ENCODE measurements at regions not wholly inside any gene's neighbourhood (a gene's known extent, or its start where the extent isn't known, plus 50 kb on each side); places are given as distances from the start of the nearest gene placed in this dataset.
A peak's percentile ranks its signal among the peaks of the same experiment; 100 is the strongest.

DNA sequence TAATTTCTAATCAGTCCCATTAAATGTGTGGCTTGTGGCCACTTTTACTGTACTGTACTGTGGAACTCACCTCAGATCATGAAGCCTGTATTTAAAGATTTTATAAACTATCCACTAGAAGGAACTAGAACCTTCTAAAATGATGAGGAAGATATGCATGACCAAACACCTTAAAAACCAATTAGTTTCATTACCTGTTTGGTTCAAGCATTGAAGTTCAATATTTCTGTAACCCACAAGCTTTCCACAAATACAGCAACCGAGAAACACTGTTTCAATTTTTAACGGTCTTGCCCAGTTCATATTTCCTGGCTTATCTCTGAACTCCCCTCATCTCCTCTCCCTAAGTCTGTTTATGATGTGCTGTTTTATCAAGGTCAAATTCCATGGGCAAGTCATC is 264.3 kb upstream of the PLD5 start:
- Histone ChIP-seq H3K36me3 (no peaks in the 10 kb centered on the region), H3K27me3 (no peaks in the 10 kb centered on the region), H3K9me3 (no peaks in the 10 kb centered on the region), H3K4me3 (no peak overlapping the region)
- no peak for DNase-seq

- no peak overlapping the region for H3K4me3 ChIP-seq
- DNase-seq, result no peak
Measured at GRCh38 chr1:242787968-242788367, 263.5 kb upstream of the PLD5 start.

DNA sequence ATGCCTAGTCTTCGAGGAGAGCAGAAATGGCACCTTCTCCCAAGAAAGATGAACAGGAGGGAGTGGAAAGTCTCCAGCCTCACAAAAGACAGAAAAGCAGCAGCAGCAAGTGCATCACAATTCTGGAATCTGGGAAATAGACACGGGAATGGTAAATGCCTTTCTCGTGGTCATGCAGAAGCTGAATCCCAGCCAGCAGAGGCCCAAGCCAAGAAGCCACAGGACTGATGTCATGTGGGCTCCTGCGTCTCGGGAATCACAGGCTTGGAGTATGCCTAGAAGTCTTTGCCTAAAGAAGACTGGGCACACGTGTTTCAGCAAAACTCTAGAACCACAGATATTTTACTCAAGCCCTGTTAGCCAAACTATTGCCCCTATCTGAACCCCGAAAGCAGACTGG is 260.3 kb upstream of the PLD5 start:
- H3K27me3 ChIP-seq, result no peaks in the 10 kb centered on the region
- no peak overlapping the region for H3K4me3 ChIP-seq
- H3K9me3 ChIP-seq, result no peaks in the 10 kb centered on the region
- DNase-seq, result peak; percentile 83
- H3K36me3 ChIP-seq, result no peaks in the 10 kb centered on the region

More at GRCh38 chr1:242787968-242788367, 263.5 kb upstream of the PLD5 start:
- Histone ChIP-seq H3K36me3 (no peaks in the 10 kb centered on the region), H3K27me3 (no peaks in the 10 kb centered on the region), H3K9me3 (no peaks in the 10 kb centered on the region)

DNA sequence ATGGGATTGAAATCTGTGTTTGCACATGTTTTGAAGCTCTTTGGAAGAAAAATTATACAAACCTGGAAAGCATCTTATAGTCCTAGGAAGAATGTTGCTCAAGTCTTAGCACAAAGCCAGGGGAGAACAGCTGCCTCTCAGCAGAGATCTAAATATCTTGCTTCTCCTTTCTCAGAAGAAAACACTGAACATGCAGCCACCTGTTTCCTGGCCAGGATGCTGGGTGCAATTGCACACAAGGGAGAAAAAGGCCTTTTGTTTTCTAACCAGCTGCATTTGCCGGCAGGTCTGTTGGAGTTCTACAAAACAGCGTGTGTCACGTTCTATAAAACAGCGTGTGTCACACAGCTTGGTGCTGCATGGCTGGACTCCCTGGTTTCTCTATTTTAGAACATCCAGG is 259.6 kb upstream of the PLD5 start:
- H3K4me3 ChIP-seq, result no peak overlapping the region
- H3K9me3 ChIP-seq, result no peaks in the 10 kb centered on the region
- DNase-seq, result no peak
- no peaks in the 10 kb centered on the region for H3K36me3 ChIP-seq
- no peaks in the 10 kb centered on the region for H3K27me3 ChIP-seq

DNA sequence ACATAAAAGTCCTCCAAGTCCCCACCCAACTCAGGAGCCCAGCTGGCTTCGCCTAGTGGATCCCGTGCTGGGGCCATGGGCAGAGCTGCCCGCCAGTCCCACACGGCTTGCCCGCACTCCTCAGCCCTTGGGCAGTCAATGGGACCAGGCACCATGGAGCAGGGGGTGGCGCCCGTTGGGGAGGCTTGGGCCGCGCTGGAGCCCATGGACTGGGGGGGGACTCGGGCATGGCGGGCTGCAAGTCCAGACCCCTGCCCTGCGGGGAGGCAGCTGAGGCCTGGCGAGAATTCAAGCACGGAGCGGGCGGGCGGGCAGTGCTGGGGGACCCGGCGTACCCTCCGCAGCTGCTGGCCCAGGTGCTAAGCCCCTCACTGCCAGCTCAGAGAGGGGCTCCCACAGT is 249.8 kb upstream of the PLD5 start:
- no peak for DNase-seq
- no peak overlapping the region for H3K4me3 ChIP-seq
- H3K36me3 ChIP-seq, result no peaks in the 10 kb centered on the region
- no peaks in the 10 kb centered on the region for H3K27me3 ChIP-seq
- H3K9me3 ChIP-seq, result no peaks in the 10 kb centered on the region

GRCh38 chr1:242770366-242770765 is 245.9 kb upstream of the PLD5 start:
- Histone ChIP-seq H3K9me3 (peaks cover 4% of the 10 kb centered on the region; the same call in 1 of the 2 replicates), H3K36me3 (no peaks in the 10 kb centered on the region), H3K4me3 (no peak overlapping the region), H3K27me3 (no peaks in the 10 kb centered on the region)
- peak; percentile 18 for DNase-seq

GRCh38 chr1:242764161-242764560 is 239.7 kb upstream of the PLD5 start:
- Histone ChIP-seq H3K27me3 (no peaks in the 10 kb centered on the region), H3K9me3 (peaks cover 4% of the 10 kb centered on the region; the same call in 1 of the 2 replicates), H3K36me3 (no peaks in the 10 kb centered on the region), H3K4me3 (no peak overlapping the region)
- DNase-seq, result no peak

DNA sequence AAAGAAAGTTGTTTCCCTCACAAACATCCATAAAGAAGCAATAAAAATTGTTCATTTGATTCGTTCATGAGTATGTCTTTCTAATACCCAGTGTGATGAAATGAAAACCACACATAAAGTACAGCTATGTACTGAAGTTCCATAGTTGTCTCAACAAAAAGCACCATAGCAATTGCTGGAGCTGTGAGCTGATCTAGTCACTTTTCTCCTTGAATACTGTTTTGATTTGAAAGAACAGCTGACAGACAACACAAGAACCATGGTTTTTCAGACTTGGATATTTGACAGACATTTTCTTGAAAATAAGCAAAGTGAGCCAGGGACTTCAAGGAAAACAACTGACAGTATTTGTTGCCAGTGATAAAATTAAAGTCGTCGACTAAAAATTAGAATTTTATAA is 237.1 kb upstream of the PLD5 start:
- H3K9me3 ChIP-seq, result peaks cover 4% of the 10 kb centered on the region; the same call in 1 of the 2 replicates
- H3K36me3 ChIP-seq, result no peaks in the 10 kb centered on the region
- H3K27me3 ChIP-seq, result no peaks in the 10 kb centered on the region
- no peak overlapping the region for H3K4me3 ChIP-seq
- no peak for DNase-seq

- Histone ChIP-seq H3K27me3 (no peaks in the 10 kb centered on the region), H3K36me3 (no peaks in the 10 kb centered on the region), H3K4me3 (no peak overlapping the region), H3K9me3 (no peaks in the 10 kb centered on the region)
- DNase-seq, result no peak
Measured at GRCh38 chr1:242754926-242755325, 230.4 kb upstream of the PLD5 start.

GRCh38 chr1:242754125-242754524 is 229.6 kb upstream of the PLD5 start:
- H3K4me3 ChIP-seq, result no peak overlapping the region
- H3K27me3 ChIP-seq, result no peaks in the 10 kb centered on the region
- DNase-seq, result no peak
- 0 out of 2 replicates have a peak, but pooled peaks cover 2% of the 10 kb centered on the region for H3K9me3 ChIP-seq
- no peaks in the 10 kb centered on the region for H3K36me3 ChIP-seq

GRCh38 chr1:242747233-242747632 is 222.7 kb upstream of the PLD5 start:
- DNase-seq, result no peak
- Histone ChIP-seq H3K4me3 (no peak overlapping the region), H3K36me3 (no peaks in the 10 kb centered on the region), H3K27me3 (no peaks in the 10 kb centered on the region), H3K9me3 (0 out of 2 replicates have a peak, but pooled peaks cover 2% of the 10 kb centered on the region)

GRCh38 chr1:242745079-242745478 is 220.6 kb upstream of the PLD5 start:
- Histone ChIP-seq H3K36me3 (no peaks in the 10 kb centered on the region), H3K4me3 (no peak overlapping the region), H3K27me3 (no peaks in the 10 kb centered on the region), H3K9me3 (0 out of 2 replicates have a peak, but pooled peaks cover 2% of the 10 kb centered on the region)
- DNase-seq, result no peak

DNA sequence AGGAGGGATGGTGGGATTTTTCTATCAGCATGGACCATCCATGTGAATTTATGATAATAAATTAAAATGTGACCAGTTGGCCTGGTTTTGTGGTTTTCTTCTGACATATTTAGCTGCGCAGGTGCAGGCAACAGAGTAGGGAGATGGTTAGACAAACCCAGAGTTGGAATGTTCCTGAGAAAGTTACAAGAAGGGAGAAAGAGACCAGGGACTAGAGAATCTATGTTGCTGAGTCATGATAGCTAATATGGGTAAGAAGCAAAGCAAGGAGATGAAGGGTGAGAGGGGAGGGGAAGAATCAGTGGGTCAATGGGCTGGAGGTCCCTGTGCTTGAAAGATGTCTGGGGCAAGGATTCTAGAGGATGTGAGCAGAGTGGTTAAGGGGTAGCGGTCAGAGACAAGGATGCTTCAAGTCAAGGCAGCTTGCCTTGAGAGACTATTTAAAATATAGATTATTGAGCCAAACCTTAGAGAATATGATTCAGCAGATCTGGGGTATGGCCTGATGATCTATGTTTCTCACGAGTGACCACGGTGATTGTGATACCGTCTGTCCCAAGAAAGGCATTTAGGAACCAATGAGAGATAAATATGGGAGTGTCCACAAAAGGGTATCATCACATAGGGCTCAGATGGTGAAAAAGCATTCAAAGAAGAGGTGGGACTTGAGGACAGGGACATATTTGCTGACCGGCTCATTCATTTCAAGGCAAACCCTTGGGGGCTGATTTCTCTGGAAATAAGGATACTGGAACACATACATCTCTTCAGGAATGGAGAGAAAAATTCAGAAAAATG is 219.7 kb upstream of the PLD5 start:
- no peaks in the 10 kb centered on the region for H3K27me3 ChIP-seq
- H3K9me3 ChIP-seq, result no peaks in the 10 kb centered on the region
- no peaks in the 10 kb centered on the region for H3K36me3 ChIP-seq
- no peak overlapping the region for H3K4me3 ChIP-seq
- no peak for DNase-seq

DNA sequence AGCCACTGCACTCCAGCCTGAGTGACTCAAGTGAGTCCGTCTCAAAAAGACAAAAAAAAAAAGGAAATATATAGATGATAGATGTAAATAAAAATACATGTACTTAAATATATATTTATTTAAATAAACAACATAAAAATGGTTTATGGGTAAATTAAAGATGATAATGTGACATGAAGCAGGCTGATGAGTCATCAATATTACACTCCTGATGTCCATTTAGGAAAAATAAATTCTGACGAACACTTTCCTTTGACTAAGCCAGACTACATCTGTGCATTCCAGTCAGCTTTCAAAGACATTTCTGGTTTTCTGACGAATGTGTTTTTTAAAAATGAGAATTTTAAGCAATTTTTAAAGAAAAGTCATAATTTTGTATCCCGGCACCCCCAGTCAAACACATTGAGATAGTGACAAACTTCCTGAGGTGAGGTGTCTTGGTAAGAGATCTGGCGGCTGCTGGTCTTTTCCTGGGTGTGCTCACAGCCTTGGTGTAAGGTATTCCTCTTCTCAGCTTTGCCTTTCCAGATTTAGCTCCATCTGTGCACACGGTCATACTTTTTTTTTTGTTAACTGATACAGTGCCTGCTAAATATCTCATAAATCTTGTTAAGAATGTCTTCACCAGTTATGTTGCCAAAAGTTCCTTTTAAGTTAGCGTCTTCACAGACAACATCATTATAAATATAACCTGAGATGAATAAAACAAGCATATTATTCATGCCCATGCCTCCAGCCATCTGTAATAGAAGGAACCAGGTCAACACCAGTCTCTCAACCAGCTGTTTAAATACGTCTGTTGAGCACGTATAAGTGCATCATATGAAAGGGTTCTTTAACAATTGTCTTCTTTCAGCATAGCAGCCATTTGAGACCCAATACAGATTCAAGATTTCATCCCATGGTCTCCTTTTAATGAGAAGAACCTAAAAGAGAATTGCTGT is 214.5 kb upstream of the PLD5 start:
- H3K27me3 ChIP-seq, result peaks cover 2% of the 10 kb centered on the region; the same call in 1 of the 2 replicates
- no peaks in the 10 kb centered on the region for H3K36me3 ChIP-seq
- no peaks in the 10 kb centered on the region for H3K9me3 ChIP-seq
- H3K4me3 ChIP-seq, result no peak overlapping the region
- DNase-seq, result no peak

- no peaks in the 10 kb centered on the region for H3K36me3 ChIP-seq
- no peak overlapping the region for H3K4me3 ChIP-seq
- DNase-seq, result no peak
Measured at GRCh38 chr1:242736611-242737010, 212.1 kb upstream of the PLD5 start.

GRCh38 chr1:242735323-242735722 is 210.8 kb upstream of the PLD5 start:
- Histone ChIP-seq H3K27me3 (peaks cover 2% of the 10 kb centered on the region; the same call in 1 of the 2 replicates), H3K4me3 (no peak overlapping the region), H3K36me3 (no peaks in the 10 kb centered on the region), H3K9me3 (peaks cover 4% of the 10 kb centered on the region; the same call in 1 of the 2 replicates)
- DNase-seq, result no peak

More at GRCh38 chr1:242736611-242737010, 212.1 kb upstream of the PLD5 start:
- Histone ChIP-seq H3K27me3 (peaks cover 2% of the 10 kb centered on the region; the same call in 1 of the 2 replicates), H3K9me3 (peaks cover 4% of the 10 kb centered on the region; the same call in 1 of the 2 replicates)

DNA sequence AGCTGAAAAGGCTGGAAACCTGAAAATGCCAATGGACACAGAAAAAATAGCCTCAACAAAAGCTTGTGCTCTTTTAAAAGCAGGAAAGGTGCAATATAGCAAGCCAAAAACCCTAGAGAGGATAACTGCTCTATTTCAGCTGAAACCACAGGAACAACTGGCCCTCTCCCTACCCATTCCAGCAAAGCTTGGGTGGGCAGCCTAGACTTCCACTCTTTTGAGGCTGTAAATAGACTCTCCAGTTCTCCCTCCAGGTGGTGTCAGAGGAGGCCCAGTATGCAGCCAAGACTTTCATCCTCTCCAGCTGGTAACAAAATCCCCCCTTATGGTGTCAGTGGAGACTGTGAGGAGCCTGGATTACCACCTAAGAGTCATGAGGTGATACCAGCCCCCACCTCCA is 206.9 kb upstream of the PLD5 start:
- no peak for DNase-seq
- H3K27me3 ChIP-seq, result no peaks in the 10 kb centered on the region
- peaks cover 14% of the 10 kb centered on the region for H3K9me3 ChIP-seq
- no peaks in the 10 kb centered on the region for H3K36me3 ChIP-seq
- H3K4me3 ChIP-seq, result no peak overlapping the region
